ENCODE measurements at regions not wholly inside any gene's neighbourhood (a gene's known extent, or its start where the extent isn't known, plus 50 kb on each side); places are given as distances from the start of the nearest gene placed in this dataset.

- TF ChIP-seq CTCF (IDR thresholded peaks at IDR 0.05; ENCODE audit: borderline replicate concordance, extremely low read depth, low read length, poor library complexity, severe bottlenecking), result no peak
- no peak for TF ChIP-seq EZH2 (IDR thresholded peaks at IDR 0.05; ENCODE audit: borderline replicate concordance, low read depth, low read length, severe bottlenecking)
Observed at GRCh38 chr18:25467226-25467987, 115.4 kb upstream of the ZNF521 start.
